ENCODE measurements at regions not wholly inside any gene's neighbourhood (a gene's known extent, or its start where the extent isn't known, plus 50 kb on each side); places are given as distances from the start of the nearest gene placed in this dataset.

- TF ChIP-seq EP300 (IDR thresholded peaks at IDR 0.05) (no peak), CTCF (IDR thresholded peaks at IDR 0.05) (no peak), POLR2AphosphoS5 (IDR thresholded peaks at IDR 0.05) (no peak)
Observed at GRCh38 chr10:81026591-81026990, 488.9 kb downstream of the SH2D4B start.

Data from stomach (tissue), 4 donors.